Testis (tissue), 2 donors: ENCODE measurements at regions not wholly inside any gene's neighbourhood (a gene's known extent, or its start where the extent isn't known, plus 50 kb on each side); places are given as distances from the start of the nearest gene placed in this dataset.

Experiments used
- POLR2A ChIP-seq: fragments of 450-650 bp; IDR thresholded peaks from one replicate; pipeline ENCODE4 v1.6.1; 2017; ENCODE audit warnings: antibody characterized with exemption, mild to moderate bottlenecking, moderate library complexity
- TF ChIP-seq, protein P1 (sequence below), 3 experiments: fragments of 450-650 bp in 2 of 3; fragments of 200-600 bp in 1 of 3; sonication (generic) in 1 of 3; IDR thresholded peaks; one replicate each; pipeline ENCODE4 v1.5.1; 2016 to 2019; ENCODE audit warnings: antibody characterized with exemption in 3 of 3, mild to moderate bottlenecking in 2 of 3, moderate library complexity in 1 of 3

DNA sequence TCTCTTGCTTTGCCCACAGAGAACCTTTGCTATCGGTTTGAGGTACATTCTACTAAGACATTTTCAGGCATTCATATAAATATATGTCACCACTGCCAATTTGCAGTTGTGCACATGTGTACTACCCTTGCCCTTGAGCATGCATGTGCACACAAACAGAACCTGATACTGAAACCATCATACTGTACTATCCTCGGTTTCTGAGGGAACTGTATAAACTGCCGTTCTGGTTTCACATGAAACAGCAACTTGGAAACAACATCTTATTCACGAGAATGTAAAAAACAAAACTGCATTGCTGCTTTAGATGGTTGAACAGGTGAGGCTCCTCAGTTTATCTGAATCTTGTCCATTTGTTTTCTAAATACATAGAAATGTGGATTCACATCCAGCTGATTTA, 151.2 kb upstream of the TMEM170B start:
- TF ChIP-seq POLR2A = no peak
- TF ChIP-seq, protein P1, sequence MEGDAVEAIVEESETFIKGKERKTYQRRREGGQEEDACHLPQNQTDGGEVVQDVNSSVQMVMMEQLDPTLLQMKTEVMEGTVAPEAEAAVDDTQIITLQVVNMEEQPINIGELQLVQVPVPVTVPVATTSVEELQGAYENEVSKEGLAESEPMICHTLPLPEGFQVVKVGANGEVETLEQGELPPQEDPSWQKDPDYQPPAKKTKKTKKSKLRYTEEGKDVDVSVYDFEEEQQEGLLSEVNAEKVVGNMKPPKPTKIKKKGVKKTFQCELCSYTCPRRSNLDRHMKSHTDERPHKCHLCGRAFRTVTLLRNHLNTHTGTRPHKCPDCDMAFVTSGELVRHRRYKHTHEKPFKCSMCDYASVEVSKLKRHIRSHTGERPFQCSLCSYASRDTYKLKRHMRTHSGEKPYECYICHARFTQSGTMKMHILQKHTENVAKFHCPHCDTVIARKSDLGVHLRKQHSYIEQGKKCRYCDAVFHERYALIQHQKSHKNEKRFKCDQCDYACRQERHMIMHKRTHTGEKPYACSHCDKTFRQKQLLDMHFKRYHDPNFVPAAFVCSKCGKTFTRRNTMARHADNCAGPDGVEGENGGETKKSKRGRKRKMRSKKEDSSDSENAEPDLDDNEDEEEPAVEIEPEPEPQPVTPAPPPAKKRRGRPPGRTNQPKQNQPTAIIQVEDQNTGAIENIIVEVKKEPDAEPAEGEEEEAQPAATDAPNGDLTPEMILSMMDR (IDR thresholded peaks at IDR 0.05) = no peak
